A673 (cell line): ENCODE measurements at regions not wholly inside any gene's neighbourhood (a gene's known extent, or its start where the extent isn't known, plus 50 kb on each side); places are given as distances from the start of the nearest gene placed in this dataset.
A peak's percentile ranks its signal among the peaks of the same experiment; 100 is the strongest.

Source experiments
- BruUV-seq: library from RNA; stranded (reverse); fragments of 400-500 nt; replicated peaks from 2 replicates; lab custom pipeline; 2021; lab: Mats Ljungman, UMichigan
- CTCF ChIA-PET: fragments of 300-600 bp; sonication (Branson Sonifier 250); formaldehyde crosslinking; loops from one replicate; lab custom pipeline; 2022; ENCODE audit warnings: antibody characterized with exemption; lab: Charles Lee
- POLR2A ChIA-PET: fragments of 300-600 bp; sonication (Branson Sonifier 250); formaldehyde crosslinking; loops from one replicate; lab custom pipeline; 2022; ENCODE audit warnings: antibody characterized with exemption; ENCODE audit not compliant: low non-redundant PET; lab: Charles Lee
- DNase-seq: peaks from one replicate; pipeline ENCODE4 v3.0.0-alpha.2; 2015; ENCODE audit warnings: low spot score
- H3K27ac ChIP-seq: fragments of 200-600 bp; sonication (generic); 2 replicates; pipeline ENCODE4 v1.5.1; 2016; ENCODE audit warnings: mixed run types, low read depth, mild to moderate bottlenecking, mixed read lengths, antibody characterized with exemption, low read length; ENCODE audit not compliant: poor library complexity, severe bottlenecking
- H3K27me3 ChIP-seq: fragments of 200-600 bp; sonication (generic); replicated peaks from 2 replicates; pipeline ENCODE4 v1.6.1; 2017; ENCODE audit warnings: mixed run types, low read depth, mild to moderate bottlenecking, mixed read lengths, antibody characterized with exemption, low read length; ENCODE audit not compliant: insufficient read depth, poor library complexity
- H3K36me3 ChIP-seq: fragments of 200-600 bp; sonication (generic); 2 replicates; pipeline ENCODE4 v1.6.1; 2016; ENCODE audit warnings: mixed run types, mild to moderate bottlenecking, mixed read lengths, antibody characterized with exemption, low read length; ENCODE audit not compliant: insufficient read depth, poor library complexity, severe bottlenecking
- H3K4me1 ChIP-seq: fragments of 200-600 bp; sonication (generic); 2 replicates; pipeline ENCODE4 v1.6.1; 2017; ENCODE audit warnings: mixed run types, mild to moderate bottlenecking, mixed read lengths, antibody characterized with exemption, low read length; ENCODE audit not compliant: insufficient read depth, poor library complexity, severe bottlenecking
- H3K4me3 ChIP-seq: fragments of 200-600 bp; sonication (generic); 2 replicates; pipeline ENCODE4 v1.5.1; 2016; ENCODE audit warnings: low read depth, mixed run types, mild to moderate bottlenecking, mixed read lengths, low read length; ENCODE audit not compliant: poor library complexity, severe bottlenecking
- H3K9me3 ChIP-seq: fragments of 200-600 bp; sonication (generic); 2 replicates; pipeline ENCODE4 v1.6.1; 2016; ENCODE audit warnings: mixed run types, low read depth, mild to moderate bottlenecking, mixed read lengths, antibody characterized with exemption, low read length; ENCODE audit not compliant: poor library complexity, severe bottlenecking
- CTCF ChIP-seq: fragments of 300-800, 200-600 bp; sonication (generic); conservative IDR thresholded peaks from 2 replicates; pipeline ENCODE4 v1.5.1; 2017; ENCODE audit warnings: low read depth, mild to moderate bottlenecking, antibody characterized with exemption, low read length, moderate library complexity, mixed read lengths
- EZH2 ChIP-seq: fragments of 200-600 bp; sonication (generic); IDR thresholded peaks from 2 replicates; pipeline ENCODE4 v1.6.1; 2017; ENCODE audit warnings: borderline replicate concordance, low read depth, mild to moderate bottlenecking, mixed read lengths, antibody characterized with exemption, low read length; ENCODE audit not compliant: poor library complexity, severe bottlenecking
- intact Hi-C: fragments of 100-400 bp; cut with micrococcal nuclease; formaldehyde crosslinking; loops from one replicate; pipeline ENCODE4 v1.10.0; 2022; ENCODE audit not compliant: unreplicated experiment

- DNase-seq = no peak
- POLR2A ChIA-PET = no interaction called here
- no peaks in the 10 kb centered on the region for H3K4me1 ChIP-seq
- no peak overlapping the region for H3K27ac ChIP-seq
- intact Hi-C loops = no loop called here
- H3K36me3 ChIP-seq = no peaks in the 10 kb centered on the region
- H3K9me3 ChIP-seq = no peaks in the 10 kb centered on the region
- H3K4me3 ChIP-seq = no peak overlapping the region
- BruUV-seq = no TSS peak
- no peaks in the 10 kb centered on the region for H3K27me3 ChIP-seq
- CTCF ChIA-PET = no interaction called here
- no peak for TF ChIP-seq CTCF
- TF ChIP-seq EZH2 = no peak
Measured at GRCh38 chr5:10115669-10116068, 134.0 kb downstream of the ATPSCKMT start.

GRCh38 chr5:10111571-10111970 is 138.1 kb downstream of the ATPSCKMT start:
- H3K36me3 ChIP-seq = no peaks in the 10 kb centered on the region
- CTCF ChIA-PET = interaction anchor here (0.5 kb wide), 1 partner anchor 50 kb away, joined by 4 read pairs; no protein-coding TSS in a partner anchor
- no peaks in the 10 kb centered on the region for H3K27me3 ChIP-seq
- intact Hi-C loops = no loop called here
- H3K4me3 ChIP-seq = no peak overlapping the region
- H3K9me3 ChIP-seq = no peaks in the 10 kb centered on the region
- POLR2A ChIA-PET = no interaction called here
- H3K4me1 ChIP-seq = no peaks in the 10 kb centered on the region
- no peak for TF ChIP-seq EZH2
- peak; percentile 57 for TF ChIP-seq CTCF
- DNase-seq = peak; percentile 28
- BruUV-seq = no TSS peak
- no peak overlapping the region for H3K27ac ChIP-seq

- Histone ChIP-seq H3K27ac (no peak overlapping the region), H3K27me3 (no peaks in the 10 kb centered on the region), H3K4me3 (no peak overlapping the region), H3K4me1 (no peaks in the 10 kb centered on the region), H3K36me3 (no peaks in the 10 kb centered on the region), H3K9me3 (no peaks in the 10 kb centered on the region)
- BruUV-seq = no TSS peak
- CTCF ChIA-PET = interaction anchor here (0.6 kb wide), 1 partner anchor 10 kb away, joined by 5 read pairs; no protein-coding TSS in a partner anchor
- POLR2A ChIA-PET = no interaction called here
- intact Hi-C loops = no loop called here
- TF ChIP-seq EZH2 (no peak), CTCF (no peak)
- DNase-seq = no peak
Measured at GRCh38 chr5:10110228-10110627, 139.5 kb downstream of the ATPSCKMT start.
